H9 (cell line): ENCODE measurements at regions not wholly inside any gene's neighbourhood (a gene's known extent, or its start where the extent isn't known, plus 50 kb on each side); places are given as distances from the start of the nearest gene placed in this dataset.

Source experiments
- DNase-seq: peaks from one replicate; pipeline ENCODE4 v3.0.0-alpha.2; 2017
- H2AFZ ChIP-seq: one replicate; pipeline ENCODE4 v1.6.1; 2013; ENCODE audit warnings: mild to moderate bottlenecking, low read length, control low read depth, moderate library complexity
- H2AK5ac ChIP-seq: 2 replicates; pipeline ENCODE4 v1.6.1; 2013; ENCODE audit warnings: low read length, control low read depth, mixed read lengths; ENCODE audit not compliant: insufficient read length
- H2BK120ac ChIP-seq: one replicate; pipeline ENCODE4 v1.6.1; 2013; ENCODE audit warnings: low read depth, mild to moderate bottlenecking, low read length, control low read depth, inconsistent platforms; ENCODE audit not compliant: poor library complexity, severe bottlenecking
- H2BK12ac ChIP-seq: 2 replicates; pipeline ENCODE4 v1.6.1; 2013; ENCODE audit warnings: low read length, control low read depth, mixed read lengths, low read depth; ENCODE audit not compliant: insufficient read length
- H2BK15ac ChIP-seq: 2 replicates; pipeline ENCODE4 v1.6.1; 2013; ENCODE audit warnings: low read depth, low read length, control low read depth
- H2BK20ac ChIP-seq: one replicate; pipeline ENCODE4 v1.6.1; 2013; ENCODE audit warnings: low read depth, mild to moderate bottlenecking, low read length, control low read depth, inconsistent platforms; ENCODE audit not compliant: poor library complexity, severe bottlenecking
- H2BK5ac ChIP-seq: 2 replicates; pipeline ENCODE4 v1.6.1; 2013; ENCODE audit warnings: low read length, control low read depth, mixed read lengths; ENCODE audit not compliant: insufficient read length
- H3K14ac ChIP-seq: 2 replicates; pipeline ENCODE4 v1.6.1; 2013; ENCODE audit warnings: low read length, control low read depth; ENCODE audit not compliant: insufficient read depth
- H3K18ac ChIP-seq: 2 replicates; pipeline ENCODE4 v1.6.1; 2013; ENCODE audit warnings: low read depth, mild to moderate bottlenecking, mixed read lengths, low read length, control low read depth; ENCODE audit not compliant: insufficient read length
- H3K23ac ChIP-seq: 2 replicates; pipeline ENCODE4 v1.6.1; 2013; ENCODE audit warnings: low read length, control low read depth, mixed read lengths, low read depth; ENCODE audit not compliant: insufficient read length
- H3K23me2 ChIP-seq: 2 replicates; pipeline ENCODE4 v1.6.1; 2013; ENCODE audit warnings: low read depth, mild to moderate bottlenecking, mixed read lengths, low read length, control low read depth; ENCODE audit not compliant: insufficient read length, poor library complexity, severe bottlenecking
- H3K27ac ChIP-seq: 2 replicates; pipeline ENCODE4 v1.5.1; 2013; ENCODE audit warnings: low read length, control low read depth, mixed read lengths, low read depth; ENCODE audit not compliant: insufficient read length
- H3K27me3 ChIP-seq: 2 replicates; pipeline ENCODE4 v1.6.1; 2013; ENCODE audit warnings: low read length, control low read depth, inconsistent platforms; ENCODE audit not compliant: insufficient read depth
- H3K4ac ChIP-seq: 2 replicates; pipeline ENCODE4 v1.6.1; 2013; ENCODE audit warnings: low read depth, mild to moderate bottlenecking, control low read depth, inconsistent platforms, low read length, moderate library complexity
- H3K4me1 ChIP-seq: 2 replicates; pipeline ENCODE4 v1.6.1; 2013; ENCODE audit warnings: low read length, control low read depth, inconsistent platforms; ENCODE audit not compliant: insufficient read depth
- H3K4me2 ChIP-seq: 2 replicates; pipeline ENCODE4 v1.6.1; 2013; ENCODE audit warnings: low read length, control low read depth, mixed read lengths; ENCODE audit not compliant: insufficient read length, insufficient read depth
- H3K56ac ChIP-seq: 2 replicates; pipeline ENCODE4 v1.6.1; 2013; ENCODE audit warnings: low read depth, mild to moderate bottlenecking, mixed read lengths, low read length, control low read depth; ENCODE audit not compliant: insufficient read length
- H3K79me1 ChIP-seq: 2 replicates; pipeline ENCODE4 v1.6.1; 2013; ENCODE audit warnings: low read depth, mild to moderate bottlenecking, moderate library complexity, low read length, control low read depth, inconsistent platforms; ENCODE audit not compliant: insufficient read depth, poor library complexity, severe bottlenecking
- H3K79me2 ChIP-seq: 2 replicates; pipeline ENCODE4 v1.6.1; 2013; ENCODE audit warnings: low read length, control low read depth, inconsistent platforms; ENCODE audit not compliant: insufficient read depth
- H3K9ac ChIP-seq: 2 replicates; pipeline ENCODE4 v1.6.1; 2013; ENCODE audit warnings: low read length, control low read depth, mixed read lengths; ENCODE audit not compliant: insufficient read length; ENCODE audit errors: extremely low read depth
- H3K9me3 ChIP-seq: one replicate; pipeline ENCODE4 v1.6.1; 2013; ENCODE audit warnings: low read depth, low read length, inconsistent platforms; ENCODE audit not compliant: control insufficient read depth
- H3T11ph ChIP-seq: one replicate; pipeline ENCODE4 v1.6.1; 2013; ENCODE audit warnings: mild to moderate bottlenecking, low read length, control low read depth, inconsistent platforms
- H4K20me1 ChIP-seq: one replicate; pipeline ENCODE4 v1.6.1; 2013; ENCODE audit not compliant: control insufficient read depth, insufficient read length, insufficient read depth
- H4K5ac ChIP-seq: 2 replicates; pipeline ENCODE4 v1.6.1; 2013; ENCODE audit warnings: low read depth, mild to moderate bottlenecking, mixed read lengths, low read length, control low read depth; ENCODE audit not compliant: insufficient read length
- H4K8ac ChIP-seq: replicated peaks from 2 replicates; pipeline ENCODE4 v1.6.1; 2013; ENCODE audit warnings: low read length, control low read depth, mixed read lengths, low read depth; ENCODE audit not compliant: insufficient read length
- H4K91ac ChIP-seq: 2 replicates; pipeline ENCODE4 v1.6.1; 2013; ENCODE audit warnings: low read depth, mild to moderate bottlenecking, moderate library complexity, mixed read lengths, low read length, control low read depth; ENCODE audit not compliant: insufficient read length
- H3K27ac Mint-ChIP-seq, 3 experiments: 2 replicates in 2 of 3; 3 replicates in 1 of 3; pipeline ENCODE4 v1.8.0; 2020 to 2021; ENCODE audit warnings: mixed read lengths in 3 of 3, mild to moderate bottlenecking in 1 of 3, moderate library complexity in 1 of 3
- H3K27me3 Mint-ChIP-seq: 2 replicates; pipeline ENCODE4 v1.8.0; 2021; ENCODE audit warnings: low read depth, mild to moderate bottlenecking, moderate library complexity, mixed read lengths
- H3K36me3 Mint-ChIP-seq, 3 experiments: 2 replicates in 2 of 3; 3 replicates in 1 of 3; pipeline ENCODE4 v1.8.0; 2020 to 2021; ENCODE audit warnings: low read depth in 3 of 3, mixed read lengths in 3 of 3; ENCODE audit not compliant: insufficient read depth in 1 of 3
- H3K4me1 Mint-ChIP-seq, 2 experiments: 2 replicates each; pipeline ENCODE4 v1.8.0; 2020; ENCODE audit warnings: mixed read lengths in 2 of 2
- H3K4me3 Mint-ChIP-seq, 2 experiments: 2 replicates in 1 of 2; 3 replicates in 1 of 2; pipeline ENCODE4 v1.8.0; 2020 to 2021; ENCODE audit warnings: mild to moderate bottlenecking in 2 of 2, mixed read lengths in 2 of 2, moderate library complexity in 1 of 2
- H3K9me3 Mint-ChIP-seq, 2 experiments: 2 replicates in 1 of 2; 3 replicates in 1 of 2; pipeline ENCODE4 v1.8.0; 2020; ENCODE audit warnings: mild to moderate bottlenecking in 2 of 2, mixed read lengths in 2 of 2, moderate library complexity in 1 of 2
- WGBS: extraction: QIAGEN DNeasy Blood & Tissue Kit; methylation state at CpG from one replicate; pipeline ENCODE4 v1.1.7; 2013; ENCODE audit warnings: missing lambda C conversion rate, low lambda C conversion rate, mixed read lengths; ENCODE audit not compliant: insufficient read length; ENCODE audit errors: extremely low coverage; 5-methylcytosine and 5-hydroxymethylcytosine counted together
- TF ChIP-seq, protein P1 (sequence below): fragments of 200-600 bp; sonication (generic); conservative IDR thresholded peaks from 3 replicates; pipeline ENCODE4 v1.8.0; 2021; ENCODE audit warnings: antibody characterized with exemption, mild to moderate bottlenecking

DNA sequence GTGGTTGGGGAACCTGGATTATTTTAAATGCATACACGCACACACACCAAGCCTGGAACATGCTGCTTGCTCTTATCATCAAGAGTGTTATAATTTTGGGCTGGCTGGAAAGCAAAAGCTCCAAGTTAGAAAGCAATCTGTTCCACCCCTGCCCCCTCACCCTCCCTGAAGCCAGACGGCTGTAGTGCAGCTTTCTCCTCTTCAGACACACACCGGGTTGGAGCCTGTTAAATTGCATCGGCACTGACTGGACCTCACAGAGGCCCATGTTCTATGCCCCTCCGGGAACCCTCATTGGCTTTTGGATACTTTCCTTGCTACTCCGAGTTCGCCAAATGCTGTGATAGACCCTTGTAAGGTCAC is 90.6 kb upstream of the KCNJ15 start:
- H3K9me3 ChIP-seq = no peaks in the 10 kb centered on the region
- TF ChIP-seq, protein P1, sequence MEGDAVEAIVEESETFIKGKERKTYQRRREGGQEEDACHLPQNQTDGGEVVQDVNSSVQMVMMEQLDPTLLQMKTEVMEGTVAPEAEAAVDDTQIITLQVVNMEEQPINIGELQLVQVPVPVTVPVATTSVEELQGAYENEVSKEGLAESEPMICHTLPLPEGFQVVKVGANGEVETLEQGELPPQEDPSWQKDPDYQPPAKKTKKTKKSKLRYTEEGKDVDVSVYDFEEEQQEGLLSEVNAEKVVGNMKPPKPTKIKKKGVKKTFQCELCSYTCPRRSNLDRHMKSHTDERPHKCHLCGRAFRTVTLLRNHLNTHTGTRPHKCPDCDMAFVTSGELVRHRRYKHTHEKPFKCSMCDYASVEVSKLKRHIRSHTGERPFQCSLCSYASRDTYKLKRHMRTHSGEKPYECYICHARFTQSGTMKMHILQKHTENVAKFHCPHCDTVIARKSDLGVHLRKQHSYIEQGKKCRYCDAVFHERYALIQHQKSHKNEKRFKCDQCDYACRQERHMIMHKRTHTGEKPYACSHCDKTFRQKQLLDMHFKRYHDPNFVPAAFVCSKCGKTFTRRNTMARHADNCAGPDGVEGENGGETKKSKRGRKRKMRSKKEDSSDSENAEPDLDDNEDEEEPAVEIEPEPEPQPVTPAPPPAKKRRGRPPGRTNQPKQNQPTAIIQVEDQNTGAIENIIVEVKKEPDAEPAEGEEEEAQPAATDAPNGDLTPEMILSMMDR = no peak
- H4K20me1 ChIP-seq = no peaks in the 10 kb centered on the region
- no peak overlapping the region for H3K27ac ChIP-seq
- no peaks in the 10 kb centered on the region for H3K79me2 ChIP-seq
- H2AK5ac ChIP-seq = no peak overlapping the region
- Mint-ChIP-seq H3K4me3 (no peak overlapping the region), H3K27ac (no peak overlapping the region), H3K36me3 (no peaks in the 10 kb centered on the region), H3K27me3 (no peaks in the 10 kb centered on the region; the same call in 1 of the 2 replicates), H3K9me3 (no peaks in the 10 kb centered on the region), H3K4me1 (peaks cover 14 to 20% of the 10 kb centered on the region in 2 experiments)
- no CpG with 5 or more reads among the region's 7 CpGs for WGBS
- no peaks in the 10 kb centered on the region for H3K79me1 ChIP-seq
- H3K4ac ChIP-seq = no peak overlapping the region
- H2BK12ac ChIP-seq = no peak overlapping the region
- no peaks in the 10 kb centered on the region; the same call in 1 of the 2 replicates for H3K4me1 ChIP-seq
- H3K23me2 ChIP-seq = no peaks in the 10 kb centered on the region
- no peak overlapping the region for H2BK120ac ChIP-seq
- H4K91ac ChIP-seq = no peak overlapping the region
- no peak overlapping the region for H4K8ac ChIP-seq
- DNase-seq = no peak
- H3K9ac ChIP-seq = no peak overlapping the region
- H3T11ph ChIP-seq = no peak overlapping the region
- no peak overlapping the region for H2AFZ ChIP-seq
- no peaks in the 10 kb centered on the region for H3K27me3 ChIP-seq
- H3K56ac ChIP-seq = no peak overlapping the region
- no peak overlapping the region for H3K23ac ChIP-seq
- H3K14ac ChIP-seq = no peak overlapping the region
- no peak overlapping the region for H2BK15ac ChIP-seq
- H3K4me2 ChIP-seq = no peak overlapping the region
- H2BK5ac ChIP-seq = no peak overlapping the region
- no peak overlapping the region for H4K5ac ChIP-seq
- no peak overlapping the region for H3K18ac ChIP-seq
- H2BK20ac ChIP-seq = no peak overlapping the region
